ENCODE measurements at regions not wholly inside any gene's neighbourhood (a gene's known extent, or its start where the extent isn't known, plus 50 kb on each side); places are given as distances from the start of the nearest gene placed in this dataset.
"Not testable (repeated sequence)": the region's sequence is repeated elsewhere in the genome, so short reads cannot be mapped to it uniquely, and the experiment has no call there.

- no peak for DNase-seq
These were observed 152.7 kb upstream of the EEA1 start for GRCh38 chr12:93081810-93082165.

- no peak for DNase-seq
These were observed 156.5 kb upstream of the EEA1 start for GRCh38 chr12:93085383-93086287.

GRCh38 chr12:93086288-93086727, 157.2 kb upstream of the EEA1 start:
- DNase-seq, result no peak

- DNase-seq, result no peak
These were observed 158.9 kb upstream of the EEA1 start for GRCh38 chr12:93087840-93088610.

- DNase-seq, result no peak
These were observed 160.9 kb upstream of the EEA1 start for GRCh38 chr12:93089805-93090569.

GRCh38 chr12:93090731-93091172, 161.7 kb upstream of the EEA1 start:
- no peak for DNase-seq

- DNase-seq, result no peak
These were observed 163.0 kb upstream of the EEA1 start for GRCh38 chr12:93091886-93092648.

GRCh38 chr12:93092649-93092945, 163.5 kb upstream of the EEA1 start:
- no peak for DNase-seq

GRCh38 chr12:93093243-93093642, 164.1 kb upstream of the EEA1 start:
- no peak for DNase-seq

GRCh38 chr12:93094222-93094621, 165.1 kb upstream of the EEA1 start:
- not testable (repeated sequence) for DNase-seq

GRCh38 chr12:93094988-93095737, 166.1 kb upstream of the EEA1 start:
- DNase-seq, result no peak

GRCh38 chr12:93097417-93097816, 168.3 kb upstream of the EEA1 start:
- DNase-seq, result no peak

GRCh38 chr12:93098077-93098476, 169.0 kb upstream of the EEA1 start:
- peak; percentile 13 to 74 for DNase-seq

- no peak for DNase-seq
These were observed 170.7 kb upstream of the EEA1 start for GRCh38 chr12:93099792-93100191.

- DNase-seq, result no peak
These were observed 171.5 kb upstream of the EEA1 start for GRCh38 chr12:93100610-93101009.

GRCh38 chr12:93101367-93101766, 172.3 kb upstream of the EEA1 start:
- no peak for DNase-seq

GRCh38 chr12:93102312-93102711, 173.2 kb upstream of the EEA1 start:
- no peak for DNase-seq

- DNase-seq, result no peak
These were observed 173.6 kb upstream of the EEA1 start for GRCh38 chr12:93102744-93103143.

- no peak for DNase-seq
These were observed 174.1 kb upstream of the EEA1 start for GRCh38 chr12:93103154-93103553.

GRCh38 chr12:93104535-93104934, 175.4 kb upstream of the EEA1 start:
- no peak for DNase-seq

GRCh38 chr12:93106910-93107309, 177.8 kb upstream of the EEA1 start:
- no peak for DNase-seq

Data from bone marrow (tissue), 2 donors.